ENCODE measurements at regions not wholly inside any gene's neighbourhood (a gene's known extent, or its start where the extent isn't known, plus 50 kb on each side); places are given as distances from the start of the nearest gene placed in this dataset.

DNA sequence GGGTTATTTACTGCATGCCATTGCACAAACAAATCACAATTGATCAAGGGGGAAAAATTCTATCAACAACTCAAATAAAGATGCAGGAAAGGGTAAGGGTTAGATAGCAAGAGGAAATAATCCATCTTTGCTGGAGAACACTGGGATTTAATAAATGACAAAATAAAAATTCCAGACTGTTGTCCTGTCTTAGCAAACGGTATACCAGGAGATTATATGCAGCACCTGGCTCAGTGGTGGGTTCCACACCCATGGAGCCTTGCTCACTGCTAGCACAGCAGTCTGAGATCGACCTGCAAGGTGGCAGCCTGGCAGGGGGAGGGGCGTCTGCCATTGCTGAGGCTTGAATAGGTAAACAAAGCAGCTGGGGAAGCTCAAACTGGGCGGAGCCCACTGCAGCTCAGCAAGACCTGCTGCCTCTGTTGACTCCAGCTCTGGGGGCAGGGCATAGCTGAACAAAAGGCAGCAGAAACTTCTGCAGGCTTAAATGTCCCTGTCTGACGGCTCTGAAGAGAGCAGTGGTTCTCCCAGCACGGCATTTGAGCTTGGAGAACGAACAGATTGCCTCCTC, 296.5 kb upstream of the THSD7B start:
- DNase-seq = no peak

DNA sequence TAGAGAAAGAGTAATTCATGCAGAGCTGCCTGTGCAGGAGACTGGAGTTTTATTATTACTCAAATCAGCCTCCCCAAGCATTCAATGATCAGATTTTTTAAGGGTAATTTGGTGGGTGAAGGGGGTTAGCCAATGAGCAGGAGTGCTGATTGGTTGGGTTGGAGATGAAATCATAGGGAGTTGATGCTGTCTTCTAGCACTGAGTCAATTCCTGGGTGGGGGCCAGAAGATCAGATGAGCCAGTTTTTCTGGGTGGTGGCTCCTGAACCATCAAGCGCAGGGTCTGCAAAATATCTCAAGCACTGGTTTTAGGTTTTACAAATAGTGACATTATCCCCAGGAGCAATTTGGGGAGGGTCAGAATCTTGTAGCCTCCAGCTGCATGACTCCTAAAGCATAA, 312.8 kb upstream of the THSD7B start:
- no peak for DNase-seq

DNA sequence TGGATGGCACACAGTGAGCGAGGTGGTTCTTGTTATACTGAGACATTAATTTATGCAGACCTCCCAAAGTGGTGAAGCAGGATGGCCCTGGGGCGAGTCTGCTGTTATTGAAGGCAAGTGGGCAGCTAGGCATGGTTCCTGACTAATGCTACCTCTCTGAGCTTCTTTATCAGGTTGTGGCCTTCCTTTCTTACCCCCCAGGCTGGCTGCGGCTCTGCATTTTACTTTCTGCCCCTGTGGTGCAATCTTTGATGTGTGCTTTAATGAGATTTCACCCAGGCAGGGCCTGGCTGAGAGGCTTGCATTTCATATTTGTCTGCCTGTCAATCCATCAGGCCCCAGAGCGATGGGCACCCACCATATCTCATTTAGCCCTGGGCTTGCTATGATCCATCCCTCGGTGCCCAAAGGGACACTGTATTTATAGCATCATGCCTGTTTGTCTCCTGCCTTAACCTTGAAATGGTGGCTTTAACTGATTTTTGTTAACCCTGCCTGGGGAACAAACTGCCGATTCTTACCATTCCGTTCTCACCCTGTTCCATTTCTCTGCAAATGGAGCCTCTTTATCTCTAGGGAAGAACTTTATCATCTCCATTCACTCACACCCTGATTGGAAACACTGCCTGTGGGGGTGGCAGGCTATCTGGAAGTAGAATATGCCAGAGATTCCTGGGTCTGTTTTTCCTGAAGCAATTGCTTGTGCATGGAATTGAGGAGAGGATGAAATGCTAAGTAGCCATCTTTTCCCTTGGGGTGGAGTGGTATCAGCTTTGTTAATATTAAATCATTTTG, 316.2 kb upstream of the THSD7B start:
- DNase-seq = no peak

DNA sequence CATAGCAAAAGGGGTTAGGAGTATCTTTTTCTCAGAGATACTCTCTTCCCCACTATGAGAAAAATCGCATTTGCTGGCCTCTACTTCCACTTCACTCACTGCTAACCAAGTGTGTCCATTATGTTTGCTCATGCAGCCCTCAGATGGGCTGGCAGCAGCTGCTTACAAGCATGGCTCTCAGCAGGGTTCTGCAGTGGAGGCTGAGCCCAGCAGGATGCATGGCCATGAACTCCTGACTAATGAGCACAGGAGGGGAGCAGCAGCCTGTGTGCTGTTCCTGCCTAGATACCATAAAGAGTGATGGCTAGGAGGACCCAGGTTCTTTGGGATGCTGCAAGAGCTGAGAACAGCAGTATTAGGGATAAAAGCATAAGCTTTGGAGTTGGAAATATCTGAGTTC, 316.9 kb upstream of the THSD7B start:
- no peak for DNase-seq

DNA sequence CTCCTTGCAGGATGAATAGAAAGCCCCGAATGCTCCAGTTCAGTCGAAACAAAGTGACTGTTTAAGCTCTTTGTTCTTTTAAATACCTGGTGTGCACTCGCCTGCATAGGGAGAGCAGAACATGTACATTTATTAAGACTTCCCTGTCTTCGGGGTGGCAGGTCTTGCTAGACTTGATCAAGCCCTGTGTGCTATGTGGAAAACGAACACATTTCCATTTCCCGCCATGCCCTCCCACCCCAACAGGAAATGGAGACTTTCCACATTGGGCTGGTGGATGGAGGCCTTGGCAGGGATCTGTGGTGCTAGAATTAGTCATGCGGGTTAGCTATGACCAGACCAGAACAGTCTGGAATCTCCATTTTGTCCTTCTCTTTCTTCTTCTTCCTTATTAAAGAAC, 321.0 kb upstream of the THSD7B start:
- DNase-seq = peak; percentile 26

DNA sequence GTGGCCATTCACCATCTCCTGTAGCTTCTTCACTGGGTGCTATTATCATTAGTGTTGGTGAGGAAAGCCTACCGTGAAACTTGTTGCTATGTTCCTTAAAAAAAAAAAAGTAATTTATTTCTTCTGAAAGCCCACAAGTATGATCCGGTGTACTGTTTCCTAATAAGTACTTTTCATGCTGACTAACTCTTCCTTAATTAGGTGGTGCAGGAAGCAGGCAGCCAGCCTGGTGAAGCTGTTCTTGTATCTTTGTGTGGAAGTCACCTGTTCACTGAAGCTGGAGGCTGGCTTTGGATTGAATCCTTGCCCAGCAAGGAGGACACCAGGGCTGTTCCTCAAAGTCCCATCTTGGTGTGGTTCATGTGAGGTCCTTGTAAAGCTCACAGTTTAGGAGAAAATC, 321.7 kb upstream of the THSD7B start:
- no peak for DNase-seq

DNA sequence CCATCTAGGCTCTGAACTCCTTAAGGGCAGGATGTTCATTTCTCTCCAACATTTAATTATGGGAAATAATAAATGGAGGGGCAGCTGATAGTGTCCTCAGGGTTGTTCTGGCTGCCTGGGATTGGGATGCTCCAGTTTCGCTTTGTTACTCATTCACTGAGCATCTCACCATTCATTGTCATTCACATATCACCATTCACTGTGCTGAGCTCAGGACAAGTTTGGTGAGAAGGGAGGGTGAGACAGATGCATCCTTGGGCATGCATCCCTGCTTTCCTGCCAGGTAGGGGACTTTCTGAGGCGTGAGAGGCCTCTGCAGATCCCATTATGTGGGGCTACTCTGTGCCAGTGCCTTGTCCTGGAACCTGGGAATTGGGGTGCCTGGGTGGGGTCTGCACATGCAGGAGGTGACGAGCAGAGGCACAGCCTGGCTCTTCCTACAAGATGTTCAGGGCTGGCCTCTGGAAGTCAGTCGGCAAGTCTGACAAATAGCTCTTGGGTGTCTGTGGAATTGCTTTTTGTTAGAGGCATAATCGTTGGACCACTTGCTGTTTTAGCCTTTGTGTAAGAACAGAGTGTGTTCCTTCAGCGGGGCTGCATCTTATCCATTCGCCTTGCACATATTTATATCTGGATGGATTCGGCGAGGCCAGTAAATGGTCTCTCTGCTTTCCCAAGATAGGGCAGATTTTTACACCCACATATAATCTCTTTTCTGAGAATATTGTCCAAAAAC, 323.2 kb upstream of the THSD7B start:
- no peak for DNase-seq

DNA sequence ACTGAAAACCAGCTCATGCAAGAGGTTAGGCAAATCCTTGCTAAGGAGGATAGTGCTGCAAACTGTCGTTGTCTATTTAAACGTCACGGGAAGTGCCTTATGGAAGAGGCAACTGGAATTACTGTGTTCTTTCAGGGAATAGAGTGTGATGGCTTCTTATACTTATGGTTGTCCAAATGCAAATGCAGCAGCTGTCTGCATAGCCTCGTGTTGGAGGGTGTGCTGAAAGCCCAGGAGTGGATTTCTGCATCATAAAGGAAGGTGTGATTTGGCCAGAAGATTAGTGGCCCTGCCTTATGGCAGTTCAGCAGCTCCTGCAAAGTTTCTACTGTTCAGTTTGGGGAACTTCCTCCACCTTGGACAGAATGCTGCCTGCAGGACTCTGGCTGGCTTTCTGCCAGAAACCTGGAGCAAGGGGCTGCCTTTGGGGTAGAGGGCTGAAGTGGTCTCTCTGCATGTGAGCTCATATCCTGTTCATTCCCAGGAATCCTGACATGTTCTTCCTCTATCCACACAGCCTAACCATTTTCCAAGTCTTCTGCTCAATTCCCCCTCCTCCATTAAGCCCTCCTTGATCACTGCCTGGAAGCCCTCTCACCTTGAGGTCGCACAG, 321.2 kb upstream of the CXCR4 start:
- peak; percentile 9 for DNase-seq

DNA sequence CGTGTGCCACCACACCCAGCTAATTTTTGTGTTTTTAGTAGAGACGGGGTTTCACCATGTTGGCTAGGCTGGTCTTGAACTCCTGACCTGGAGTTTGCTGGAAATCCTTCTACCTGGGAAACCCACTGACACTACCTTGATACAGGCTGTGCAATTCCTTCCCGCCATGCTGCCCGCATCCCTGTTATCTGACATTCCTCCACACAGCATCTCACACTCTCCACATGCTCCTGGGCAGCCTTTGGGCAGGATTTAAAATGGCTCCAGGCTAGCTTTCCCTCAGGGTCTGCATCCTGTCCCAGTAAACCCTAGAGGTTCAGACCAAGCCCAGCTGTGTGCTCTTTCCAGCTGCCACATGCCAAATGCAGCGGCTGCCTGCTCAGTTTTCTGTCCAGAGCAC, 319.5 kb upstream of the CXCR4 start:
- DNase-seq = no peak

DNA sequence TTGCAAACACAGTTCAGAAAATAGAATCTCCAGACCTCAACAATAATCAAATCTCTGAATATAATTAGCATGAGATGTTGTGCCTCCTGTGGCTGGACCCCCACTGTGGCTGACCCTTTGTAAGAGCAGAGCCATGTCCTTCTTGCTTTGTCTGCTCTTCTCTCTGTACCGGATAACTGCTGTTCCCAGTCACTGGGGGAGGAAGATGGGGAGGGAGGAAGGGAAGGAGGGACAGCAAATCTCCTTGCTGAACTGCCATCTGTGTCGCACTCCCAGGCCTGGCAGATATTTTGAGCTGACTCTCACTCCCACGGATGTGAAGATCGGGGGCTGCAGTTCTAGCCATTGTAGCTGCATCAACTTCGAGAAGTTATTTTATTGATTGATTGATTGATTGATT, 319.0 kb upstream of the CXCR4 start:
- no peak for DNase-seq

DNA sequence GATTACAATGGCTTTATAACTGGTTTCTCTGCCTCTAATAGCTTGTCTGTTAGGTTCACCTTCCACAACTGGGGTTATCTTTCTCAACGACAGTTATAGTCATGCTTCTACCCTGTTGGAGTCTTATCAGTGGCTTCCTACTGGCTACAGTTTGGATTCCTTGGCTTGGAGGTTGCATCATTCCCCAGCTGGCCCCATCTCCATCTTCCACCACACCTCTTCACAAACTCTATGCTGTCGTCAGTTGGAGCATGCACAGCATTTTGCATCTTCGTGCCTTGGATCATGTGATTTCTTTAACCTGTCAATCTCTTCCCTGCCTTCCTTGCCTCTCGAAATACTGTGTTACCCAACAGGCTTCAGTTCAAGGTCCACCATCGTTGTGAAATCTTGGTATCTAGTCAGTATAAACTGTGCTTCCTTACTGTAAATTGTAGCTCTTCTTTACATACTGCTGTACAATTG, 316.3 kb upstream of the CXCR4 start:
- no peak for DNase-seq

DNA sequence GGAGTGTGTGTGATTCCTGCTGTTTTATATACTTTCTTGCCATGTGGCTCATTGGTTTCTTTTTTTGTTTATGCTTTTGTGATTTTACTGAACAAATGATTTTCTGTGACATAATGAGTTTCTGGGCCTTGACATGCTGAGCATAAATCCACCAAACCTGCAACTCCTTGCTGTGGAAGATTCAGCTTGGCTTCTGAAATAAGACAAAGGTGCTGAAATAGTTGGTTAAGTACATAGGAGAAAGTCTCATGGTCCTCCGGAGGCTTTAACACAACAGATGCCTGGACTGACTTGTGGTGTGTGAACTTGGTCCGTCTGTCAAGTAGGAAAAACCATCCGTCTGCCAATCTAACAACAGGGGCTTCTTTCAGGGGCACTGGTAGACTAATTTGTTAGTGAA, 315.3 kb upstream of the CXCR4 start:
- no peak for DNase-seq

DNA sequence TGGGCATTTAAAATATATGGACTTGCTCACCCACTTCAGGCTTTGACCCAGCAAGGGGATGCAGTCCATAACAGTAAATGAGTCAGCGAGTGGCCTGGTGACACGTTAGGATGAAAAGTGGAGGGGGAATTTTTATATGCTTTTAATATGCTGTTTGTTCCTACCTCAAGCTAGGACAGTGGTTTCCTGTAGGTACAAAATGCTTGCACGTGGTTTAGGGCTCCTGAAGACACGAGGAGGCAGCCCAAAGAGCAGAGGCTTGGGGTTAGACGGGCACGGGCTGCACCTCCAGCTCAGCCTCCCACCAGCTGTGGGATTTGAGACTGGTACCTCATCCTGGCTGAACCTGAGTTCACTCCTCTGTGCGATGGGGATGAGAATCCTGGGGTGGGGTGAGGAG, 306.2 kb upstream of the CXCR4 start:
- DNase-seq = no peak

DNA sequence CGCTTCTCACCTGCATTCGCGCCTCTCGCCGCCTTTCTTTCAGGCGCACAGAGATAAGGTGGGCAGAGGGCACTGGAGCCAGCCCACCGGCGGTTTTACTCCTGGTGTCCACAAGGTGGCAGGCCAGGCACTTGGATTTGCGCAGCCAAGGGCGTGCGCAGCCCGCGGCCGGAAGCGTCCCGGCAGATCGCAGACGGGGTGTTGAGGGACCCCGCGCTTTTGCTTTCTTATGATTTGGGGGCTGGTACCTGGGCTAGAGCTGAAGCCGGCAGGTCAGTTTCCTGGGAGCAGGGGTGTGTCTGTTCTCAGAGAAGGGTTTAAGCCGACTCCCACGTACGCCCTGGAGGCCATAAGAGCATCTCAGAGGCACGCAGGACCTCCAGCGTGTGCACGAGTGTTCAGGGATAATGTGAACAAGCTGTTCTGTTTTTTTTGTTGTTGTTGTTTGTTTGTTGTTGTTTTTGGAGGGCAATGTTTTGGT, 305.6 kb upstream of the CXCR4 start:
- DNase-seq = peak; percentile 80

DNA sequence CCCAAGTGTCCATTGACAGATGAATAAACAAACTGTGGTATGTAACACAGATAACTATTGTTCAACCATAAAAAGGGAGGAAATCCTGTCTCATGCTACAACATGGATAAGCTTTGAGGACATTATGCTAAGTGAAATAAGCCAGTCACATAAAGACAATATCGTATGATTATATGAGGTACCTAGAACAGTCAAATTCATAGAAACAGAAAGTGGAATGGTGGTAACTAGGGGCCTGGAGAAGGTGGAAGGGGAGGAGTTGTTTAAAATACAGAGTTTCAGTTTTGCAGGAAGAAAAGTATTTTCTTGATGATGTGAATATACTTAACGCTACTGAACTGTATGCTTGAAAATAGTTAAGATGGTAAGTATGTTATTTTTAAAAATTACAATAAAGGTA, 304.6 kb upstream of the CXCR4 start:
- DNase-seq = no peak

DNA sequence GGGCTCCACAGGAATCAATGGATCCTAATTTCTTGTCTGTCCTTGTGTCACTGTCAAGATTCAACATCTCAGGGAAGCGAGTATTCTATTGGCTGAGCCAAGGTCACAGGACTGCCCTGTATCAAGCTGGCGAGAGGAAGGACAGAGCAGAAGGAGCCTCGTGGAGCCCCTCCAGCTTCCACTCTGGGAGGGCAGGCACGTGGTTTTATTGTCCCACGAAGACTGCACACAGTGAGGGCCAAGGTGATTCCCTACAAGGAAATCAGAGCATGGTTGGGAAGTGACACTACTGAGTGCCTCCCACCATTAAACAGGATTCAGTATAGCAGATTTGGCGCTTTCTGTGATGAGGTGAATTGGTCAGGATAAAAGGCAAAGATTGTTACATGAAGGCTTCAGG, 302.4 kb upstream of the CXCR4 start:
- no peak for DNase-seq

DNA sequence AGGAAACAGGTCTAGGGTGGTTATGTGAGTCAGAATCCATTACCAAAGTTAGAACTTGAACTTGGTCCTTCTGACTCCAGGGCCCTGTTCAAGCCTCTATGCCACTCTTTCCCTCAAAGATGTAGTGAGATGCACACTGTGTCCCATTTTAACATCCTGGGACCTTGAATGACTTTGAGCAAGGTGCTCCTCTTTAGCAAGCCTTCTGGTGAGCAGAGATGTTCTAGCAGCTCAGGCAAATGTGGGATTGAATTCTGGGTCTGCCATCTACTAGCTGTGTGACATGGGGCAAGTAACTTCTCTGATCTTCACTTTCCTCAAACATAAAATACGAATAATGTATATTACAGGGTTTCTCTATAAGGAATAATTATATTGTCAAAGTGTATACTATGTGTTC, 294.0 kb upstream of the CXCR4 start:
- DNase-seq = no peak

DNA sequence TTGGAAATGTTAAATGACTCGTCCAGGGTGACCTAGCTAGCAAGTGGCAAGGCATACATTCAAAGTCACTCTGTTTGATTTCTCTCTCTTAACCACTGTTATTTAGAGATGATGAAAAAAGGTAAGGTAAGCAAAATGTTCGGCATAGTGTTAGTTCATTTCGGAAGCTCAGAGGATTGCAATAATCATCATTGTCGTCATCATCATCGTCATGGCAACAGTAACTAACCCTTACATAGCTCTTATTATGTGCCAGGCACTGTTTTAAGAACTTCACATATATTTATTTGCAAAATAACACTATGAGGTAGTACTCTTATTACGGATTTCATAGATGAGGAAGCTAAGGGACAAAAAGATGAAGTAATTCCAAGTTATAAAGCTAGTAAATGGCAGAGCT, 292.7 kb upstream of the CXCR4 start:
- no peak for DNase-seq

DNA sequence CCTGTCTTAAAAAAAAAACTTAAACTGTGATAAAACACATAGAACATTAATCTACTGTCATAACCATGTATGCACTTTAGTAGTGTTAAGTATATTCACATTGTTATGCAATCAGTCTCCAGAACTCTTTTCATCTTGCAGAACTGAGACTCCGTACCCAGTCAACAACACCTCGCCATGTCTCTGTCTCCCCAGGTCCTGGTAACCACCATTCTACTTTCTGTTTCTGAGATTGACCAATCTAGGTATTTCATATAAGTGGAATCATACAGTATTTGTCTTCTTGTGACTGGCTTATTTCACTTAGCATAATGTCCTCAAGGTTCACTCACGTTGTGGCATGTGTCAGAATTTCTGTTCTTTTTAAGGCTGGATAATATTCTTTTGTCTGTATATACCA, 290.8 kb upstream of the CXCR4 start:
- DNase-seq = no peak

DNA sequence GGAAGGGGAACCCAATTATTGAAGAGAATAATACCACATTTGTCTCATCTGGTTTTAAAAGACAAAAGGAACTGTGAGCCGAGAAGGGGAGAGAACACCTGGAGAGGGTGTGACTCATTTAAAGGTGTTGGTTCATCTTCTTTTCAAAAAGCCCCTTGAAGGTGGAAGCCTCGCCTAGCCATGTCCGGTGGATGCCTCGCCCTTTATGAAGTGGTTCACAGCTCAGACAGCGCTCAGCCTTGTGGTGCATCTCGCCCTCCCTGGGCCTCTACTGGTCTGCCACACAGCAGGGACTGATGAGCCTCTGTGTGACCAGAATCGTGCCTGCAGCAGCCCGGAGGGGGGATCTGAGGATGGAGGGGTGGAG, 290.0 kb upstream of the CXCR4 start:
- no peak for DNase-seq

DNA sequence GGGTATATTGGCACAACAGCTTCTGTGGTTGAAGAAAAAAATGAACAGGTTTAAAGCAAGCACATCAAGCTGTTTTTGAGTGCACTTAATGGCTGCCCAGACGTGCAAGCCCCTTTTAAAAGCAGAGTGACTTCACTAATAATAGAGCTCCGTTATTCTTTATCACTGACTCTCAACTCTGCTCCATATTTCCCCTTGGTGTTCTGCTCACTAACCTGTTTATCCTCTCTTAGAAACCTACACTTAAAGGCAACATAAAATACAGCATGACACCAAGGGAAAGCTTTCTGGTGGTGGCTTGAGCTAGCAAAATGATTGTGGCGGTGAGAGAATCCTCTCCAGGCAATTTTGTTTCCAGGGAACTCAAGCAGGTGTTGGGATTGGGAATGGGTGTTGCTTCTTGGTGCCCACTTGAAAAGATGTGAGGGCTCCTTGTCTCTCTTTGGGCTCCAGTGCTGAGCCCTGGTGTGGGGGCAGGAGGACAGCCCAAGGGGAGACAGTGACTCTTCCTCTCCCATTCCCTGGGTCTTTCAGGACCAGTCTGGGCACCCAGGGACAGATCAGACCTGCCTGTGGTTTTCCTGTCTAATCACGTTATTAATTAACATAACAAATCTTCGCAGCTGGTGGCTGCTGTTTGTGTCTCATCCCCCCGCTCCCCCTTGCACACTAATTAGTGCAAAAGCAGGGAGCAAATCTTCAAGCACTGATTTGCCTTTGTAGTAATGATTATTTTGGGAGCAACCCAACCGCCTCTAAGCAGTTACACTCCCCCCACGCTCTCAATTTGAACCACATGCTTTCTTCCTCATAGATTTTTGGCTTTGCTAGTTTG, 289.4 kb upstream of the CXCR4 start:
- DNase-seq = no peak

DNA sequence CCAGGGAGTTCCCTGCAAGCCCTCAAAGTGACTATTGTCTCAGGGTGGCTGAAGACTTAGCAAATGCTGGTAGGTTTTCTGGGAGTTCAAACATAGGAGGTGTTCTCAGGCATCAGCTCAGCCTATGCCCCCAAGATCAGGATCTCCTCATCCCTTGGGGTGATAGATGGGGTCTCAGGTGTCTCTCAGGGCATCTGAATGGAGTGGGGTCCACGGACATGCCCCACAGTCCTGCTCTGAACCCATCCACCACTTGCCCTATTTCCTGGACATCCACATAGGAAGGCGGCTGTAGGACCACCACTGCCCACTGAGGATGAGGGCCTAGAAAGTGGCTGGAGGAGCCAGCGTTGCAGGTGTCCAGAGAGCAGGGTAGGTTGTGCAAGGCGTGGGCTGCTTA, 287.0 kb upstream of the CXCR4 start:
- no peak for DNase-seq

All from right kidney (tissue), 1 donor.